Astrocyte (in vitro differentiated cells and primary cell): ENCODE measurements at regions not wholly inside any gene's neighbourhood (a gene's known extent, or its start where the extent isn't known, plus 50 kb on each side); places are given as distances from the start of the nearest gene placed in this dataset.

Experiments used
- CTCF ChIP-seq: IDR thresholded peaks from 2 replicates; pipeline ENCODE4 v1.5.1; 2011; ENCODE audit warnings: low read depth, mild to moderate bottlenecking, inconsistent platforms, low read length, moderate library complexity; ENCODE audit not compliant: insufficient read depth
- EZH2 ChIP-seq: IDR thresholded peaks from 2 replicates; pipeline ENCODE4 v1.6.1; 2012; ENCODE audit warnings: mild to moderate bottlenecking, low read length, inconsistent platforms; ENCODE audit not compliant: insufficient read depth

GRCh38 chr4:129193357-129194100 lies 97.6 kb downstream of the C4orf33 start:
- TF ChIP-seq CTCF (no peak), EZH2 (no peak)
